CD4-positive, alpha-beta memory T cell (primary cell): ENCODE measurements at regions not wholly inside any gene's neighbourhood (a gene's known extent, or its start where the extent isn't known, plus 50 kb on each side); places are given as distances from the start of the nearest gene placed in this dataset.

ENCODE experiments used
- CTCF ChIA-PET: fragments of 350-600 bp; sonication (Branson Sonifier 250); formaldehyde crosslinking; loops from one replicate; lab custom pipeline; 2021; ENCODE audit warnings: inconsistent platforms; ENCODE audit not compliant: partially characterized antibody; lab: Charles Lee
- POLR2A ChIA-PET: fragments of 350-600 bp; sonication (Branson Sonifier 250); formaldehyde crosslinking; loops from one replicate; lab custom pipeline; 2021; ENCODE audit not compliant: partially characterized antibody; lab: Charles Lee
- DNase-seq, 5 donors: peaks; one replicate each; pipeline versions ENCODE4 v3.0.0 to v3.0.0-alpha.2; 2020 to 2022; ENCODE audit warnings: mixed read lengths in 1 of 5
- H3K27ac ChIP-seq: one replicate; pipeline ENCODE4 v1.7.0; 2013; ENCODE audit warnings: low read depth, low read length
- H3K27me3 ChIP-seq: 2 replicates; pipeline ENCODE4 v1.7.0; 2013; ENCODE audit warnings: mild to moderate bottlenecking, low read length, moderate library complexity; ENCODE audit not compliant: insufficient read depth
- H3K36me3 ChIP-seq: 2 replicates; pipeline ENCODE4 v1.7.0; 2013; ENCODE audit warnings: mild to moderate bottlenecking, low read length, moderate library complexity; ENCODE audit not compliant: insufficient read depth
- H3K4me1 ChIP-seq: 2 replicates; pipeline ENCODE4 v1.7.0; 2013; ENCODE audit warnings: mild to moderate bottlenecking, low read length, moderate library complexity; ENCODE audit not compliant: insufficient read depth
- H3K4me3 ChIP-seq, 2 donors: one replicate each; pipeline ENCODE4 v1.7.0; 2013; ENCODE audit warnings: low read length in 2 of 2, mild to moderate bottlenecking in 1 of 2
- H3K9me3 ChIP-seq, 2 donors: one replicate each; pipeline ENCODE4 v1.7.0; 2013; ENCODE audit warnings: low read length in 2 of 2, control low read depth in 1 of 2; ENCODE audit not compliant: control insufficient read depth in 1 of 2
- H3K27ac Mint-ChIP-seq, 7 donors: one replicate each; pipeline ENCODE4 v1.8.0; 2020 to 2021; ENCODE audit warnings: mixed read lengths in 7 of 7, mild to moderate bottlenecking in 6 of 7, inconsistent platforms in 3 of 7, moderate library complexity in 3 of 7
- H3K27me3 Mint-ChIP-seq, 2 donors: one replicate each; pipeline ENCODE4 v1.8.0; 2020 to 2021; ENCODE audit warnings: mixed read lengths in 2 of 2
- H3K36me3 Mint-ChIP-seq, 2 donors: one replicate each; pipeline ENCODE4 v1.8.0; 2020 to 2021; ENCODE audit warnings: mixed read lengths in 2 of 2, inconsistent platforms in 1 of 2, mild to moderate bottlenecking in 1 of 2
- H3K4me1 Mint-ChIP-seq, 4 donors: one replicate each; pipeline ENCODE4 v1.8.0; 2020 to 2021; ENCODE audit warnings: mixed read lengths in 4 of 4, mild to moderate bottlenecking in 1 of 4
- H3K4me3 Mint-ChIP-seq, 8 donors: one replicate each; pipeline ENCODE4 v1.8.0; 2020 to 2021; ENCODE audit warnings: mixed read lengths in 8 of 8, mild to moderate bottlenecking in 7 of 8, moderate library complexity in 6 of 8, inconsistent platforms in 3 of 8
- H3K9me3 Mint-ChIP-seq, 8 donors: one replicate each; pipeline ENCODE4 v1.8.0; 2020 to 2021; ENCODE audit warnings: mixed read lengths in 8 of 8, mild to moderate bottlenecking in 5 of 8, inconsistent platforms in 3 of 8, moderate library complexity in 1 of 8
- intact Hi-C: fragments of 100-400 bp; cut with micrococcal nuclease; formaldehyde crosslinking; loops from one replicate; pipeline ENCODE4 v1.15.1; 2023

- Mint-ChIP-seq H3K27me3 (peaks cover 0 to 2% of the 10 kb centered on the region in 2 donors), H3K27ac (no peak overlapping the region), H3K4me3 (no peak overlapping the region), H3K9me3 (no peaks in the 10 kb centered on the region), H3K36me3 (no peaks in the 10 kb centered on the region), H3K4me1 (no peaks in the 10 kb centered on the region)
- Histone ChIP-seq H3K4me3 (no peak overlapping the region), H3K36me3 (no peaks in the 10 kb centered on the region), H3K27ac (no peak overlapping the region), H3K9me3 (no peaks in the 10 kb centered on the region), H3K27me3 (no peaks in the 10 kb centered on the region), H3K4me1 (no peaks in the 10 kb centered on the region)
- ChIA-PET POLR2A (no interaction called here), CTCF (no interaction called here)
- intact Hi-C loops: no loop called here
- no peak for DNase-seq
These were observed 96.2 kb upstream of the KCNMB2 start for GRCh38 chr3:178440043-178440442.

DNA sequence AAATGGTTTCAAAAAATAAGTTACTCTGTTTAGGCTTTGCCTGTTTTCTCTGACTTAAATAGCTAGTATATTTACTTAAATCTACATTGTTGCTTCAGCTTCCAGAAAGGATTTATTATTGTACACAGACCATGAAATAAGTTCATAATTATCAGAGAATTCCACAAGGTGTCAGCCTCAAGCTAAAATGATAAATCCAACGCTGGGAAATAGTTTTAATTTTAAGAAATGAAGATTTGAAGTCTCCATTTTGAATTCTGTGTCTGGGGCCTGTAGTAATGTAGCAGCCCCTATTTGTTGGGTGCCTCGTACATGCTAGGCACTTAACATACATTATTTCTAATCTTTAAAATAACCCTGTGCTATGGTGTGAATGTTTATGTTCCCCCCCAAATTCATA lies 92.6 kb upstream of the KCNMB2 start:
- no peaks in the 10 kb centered on the region for H3K4me1 ChIP-seq
- DNase-seq: no peak
- H3K27me3 Mint-ChIP-seq: peaks cover 0 to 2% of the 10 kb centered on the region in 2 donors
- H3K4me3 Mint-ChIP-seq: no peak overlapping the region
- no peaks in the 10 kb centered on the region for H3K27me3 ChIP-seq
- H3K27ac Mint-ChIP-seq: no peak overlapping the region
- intact Hi-C loops: no loop called here
- no peaks in the 10 kb centered on the region for H3K9me3 ChIP-seq
- H3K4me1 Mint-ChIP-seq: no peaks in the 10 kb centered on the region
- H3K4me3 ChIP-seq: no peak overlapping the region
- no peaks in the 10 kb centered on the region for H3K36me3 Mint-ChIP-seq
- H3K36me3 ChIP-seq: no peaks in the 10 kb centered on the region
- ChIA-PET CTCF (no interaction called here), POLR2A (no interaction called here)
- no peak overlapping the region for H3K27ac ChIP-seq
- no peaks in the 10 kb centered on the region for H3K9me3 Mint-ChIP-seq

GRCh38 chr3:178445139-178445538 lies 91.1 kb upstream of the KCNMB2 start:
- no peak overlapping the region for H3K4me3 Mint-ChIP-seq
- Histone ChIP-seq H3K9me3 (no peaks in the 10 kb centered on the region), H3K4me3 (no peak overlapping the region), H3K36me3 (no peaks in the 10 kb centered on the region), H3K27me3 (no peaks in the 10 kb centered on the region), H3K27ac (no peak overlapping the region), H3K4me1 (no peaks in the 10 kb centered on the region)
- H3K36me3 Mint-ChIP-seq: no peaks in the 10 kb centered on the region
- CTCF ChIA-PET: interaction anchor here (1.1 kb wide), 1 partner anchor 9 kb away, joined by 4 read pairs; no protein-coding TSS in a partner anchor
- no peaks in the 10 kb centered on the region for H3K4me1 Mint-ChIP-seq
- H3K27ac Mint-ChIP-seq: no peak overlapping the region
- no peak for DNase-seq
- intact Hi-C loops: no loop called here
- peaks cover 0 to 2% of the 10 kb centered on the region in 2 donors for H3K27me3 Mint-ChIP-seq
- POLR2A ChIA-PET: no interaction called here
- no peaks in the 10 kb centered on the region for H3K9me3 Mint-ChIP-seq

DNA sequence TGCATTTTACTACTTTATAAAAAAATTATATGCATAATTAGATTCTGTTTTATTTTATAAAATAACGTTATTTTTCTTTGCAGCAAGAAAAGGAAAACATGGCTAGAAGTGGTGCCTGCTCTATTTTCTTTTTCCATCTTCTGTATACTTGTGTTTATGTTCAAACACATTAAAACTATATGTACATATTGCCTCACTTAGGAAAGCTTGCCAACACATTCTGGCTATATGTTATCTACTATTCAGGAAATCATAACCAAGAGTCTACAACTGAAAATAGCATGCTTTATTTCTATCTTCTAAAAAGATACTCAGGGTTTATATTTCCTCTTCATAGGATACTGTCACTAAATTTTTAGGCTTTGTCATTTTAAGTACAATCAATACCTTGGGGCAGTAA lies 90.2 kb upstream of the KCNMB2 start:
- Mint-ChIP-seq H3K9me3 (no peaks in the 10 kb centered on the region), H3K36me3 (no peaks in the 10 kb centered on the region), H3K27ac (no peak overlapping the region), H3K27me3 (no peaks in the 10 kb centered on the region), H3K4me1 (no peaks in the 10 kb centered on the region), H3K4me3 (no peak overlapping the region)
- no peak for DNase-seq
- H3K36me3 ChIP-seq: no peaks in the 10 kb centered on the region
- no peaks in the 10 kb centered on the region for H3K27me3 ChIP-seq
- H3K4me1 ChIP-seq: no peaks in the 10 kb centered on the region
- ChIA-PET CTCF (interaction anchor here (0.9 to 1.2 kb wide), 4 partner anchors 9 to 20 kb away, joined by 3 to 4 read pairs (median 4); no protein-coding TSS in a partner anchor), POLR2A (no interaction called here)
- intact Hi-C loops: no loop called here
- H3K27ac ChIP-seq: no peak overlapping the region
- H3K9me3 ChIP-seq: no peaks in the 10 kb centered on the region
- H3K4me3 ChIP-seq: no peak overlapping the region

GRCh38 chr3:178450476-178450875 lies 85.8 kb upstream of the KCNMB2 start:
- Histone ChIP-seq H3K27me3 (no peaks in the 10 kb centered on the region), H3K4me3 (no peak overlapping the region), H3K27ac (no peak overlapping the region), H3K4me1 (no peaks in the 10 kb centered on the region), H3K36me3 (no peaks in the 10 kb centered on the region), H3K9me3 (no peaks in the 10 kb centered on the region)
- H3K9me3 Mint-ChIP-seq: no peaks in the 10 kb centered on the region
- ChIA-PET POLR2A (no interaction called here), CTCF (interaction anchor here (1.8 kb wide), 1 partner anchor 13 kb away, joined by 4 read pairs; no protein-coding TSS in a partner anchor)
- H3K36me3 Mint-ChIP-seq: no peaks in the 10 kb centered on the region
- no peaks in the 10 kb centered on the region for H3K27me3 Mint-ChIP-seq
- DNase-seq: no peak
- H3K4me1 Mint-ChIP-seq: no peaks in the 10 kb centered on the region
- no peak overlapping the region for H3K4me3 Mint-ChIP-seq
- intact Hi-C loops: no loop called here
- no peak overlapping the region for H3K27ac Mint-ChIP-seq

DNA sequence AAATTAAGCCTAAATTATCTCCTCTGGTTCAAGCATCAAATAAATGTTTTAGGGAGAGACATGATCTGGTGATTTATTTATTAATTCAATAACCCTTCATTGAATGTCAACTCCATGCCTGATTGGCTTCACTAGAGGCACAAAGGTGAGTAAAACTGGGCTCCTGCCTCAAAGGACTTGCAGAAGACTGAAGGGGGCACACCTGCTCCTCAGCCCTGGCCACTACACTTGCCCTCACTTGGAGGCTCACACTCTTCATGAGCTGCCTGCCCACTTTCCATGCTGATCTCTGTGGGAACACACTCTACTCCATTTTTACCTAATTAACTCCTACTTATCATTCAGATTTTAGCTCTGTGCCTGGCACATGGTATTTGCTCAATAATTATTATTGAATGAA lies 84.4 kb upstream of the KCNMB2 start:
- H3K4me1 ChIP-seq: no peaks in the 10 kb centered on the region
- no peaks in the 10 kb centered on the region for H3K36me3 Mint-ChIP-seq
- no peaks in the 10 kb centered on the region for H3K9me3 ChIP-seq
- H3K4me3 Mint-ChIP-seq: no peak overlapping the region
- peaks cover 0 to 2% (median 0%) of the 10 kb centered on the region in 4 donors for H3K4me1 Mint-ChIP-seq
- intact Hi-C loops: no loop called here
- H3K9me3 Mint-ChIP-seq: no peaks in the 10 kb centered on the region
- ChIA-PET CTCF (no interaction called here), POLR2A (no interaction called here)
- no peak overlapping the region for H3K27ac Mint-ChIP-seq
- H3K27me3 ChIP-seq: no peaks in the 10 kb centered on the region
- H3K36me3 ChIP-seq: no peaks in the 10 kb centered on the region
- DNase-seq: no peak
- peaks cover 0 to 2% of the 10 kb centered on the region in 2 donors for H3K27me3 Mint-ChIP-seq
- no peak overlapping the region for H3K27ac ChIP-seq
- H3K4me3 ChIP-seq: no peak overlapping the region

GRCh38 chr3:178454726-178455125 lies 81.5 kb upstream of the KCNMB2 start:
- no peaks in the 10 kb centered on the region for H3K36me3 ChIP-seq
- CTCF ChIA-PET: no interaction called here
- DNase-seq: no peak

GRCh38 chr3:178455226-178455625 lies 81.0 kb upstream of the KCNMB2 start:
- no peak overlapping the region for H3K4me3 ChIP-seq
- Mint-ChIP-seq H3K9me3 (no peaks in the 10 kb centered on the region), H3K27ac (no peak overlapping the region), H3K27me3 (peaks cover 6% of the 10 kb centered on the region in 2 donors), H3K4me1 (peaks cover 0 to 2% (median 0%) of the 10 kb centered on the region in 4 donors), H3K36me3 (no peaks in the 10 kb centered on the region), H3K4me3 (no peak overlapping the region)
- H3K9me3 ChIP-seq: no peaks in the 10 kb centered on the region
- no peaks in the 10 kb centered on the region for H3K4me1 ChIP-seq
- H3K27ac ChIP-seq: no peak overlapping the region
- ChIA-PET CTCF (no interaction called here), POLR2A (no interaction called here)
- H3K27me3 ChIP-seq: no peaks in the 10 kb centered on the region
- DNase-seq: no peak
- intact Hi-C loops: no loop called here
- H3K36me3 ChIP-seq: no peaks in the 10 kb centered on the region

More at GRCh38 chr3:178454726-178455125, 81.5 kb upstream of the KCNMB2 start:
- no peak overlapping the region for H3K27ac Mint-ChIP-seq
- no peak overlapping the region for H3K4me3 ChIP-seq
- no peaks in the 10 kb centered on the region for H3K36me3 Mint-ChIP-seq
- H3K4me1 Mint-ChIP-seq: peaks cover 0 to 2% (median 0%) of the 10 kb centered on the region in 4 donors
- H3K27me3 Mint-ChIP-seq: peaks cover 2 to 6% of the 10 kb centered on the region in 2 donors
- H3K4me3 Mint-ChIP-seq: no peak overlapping the region
- H3K4me1 ChIP-seq: no peaks in the 10 kb centered on the region
- H3K27me3 ChIP-seq: no peaks in the 10 kb centered on the region
- intact Hi-C loops: no loop called here
- POLR2A ChIA-PET: no interaction called here
- H3K27ac ChIP-seq: no peak overlapping the region
- H3K9me3 Mint-ChIP-seq: no peaks in the 10 kb centered on the region
- H3K9me3 ChIP-seq: no peaks in the 10 kb centered on the region
